Sigmoid colon (tissue), 3 donors: ENCODE measurements at regions not wholly inside any gene's neighbourhood (a gene's known extent, or its start where the extent isn't known, plus 50 kb on each side); places are given as distances from the start of the nearest gene placed in this dataset.

ENCODE experiments used
- CTCF ChIP-seq, 4 experiments: fragments of 450-650 bp in 3 of 4; fragments of 200-600 bp in 1 of 4; IDR thresholded peaks; one replicate each; pipeline ENCODE4 v1.5.1; 2016 to 2019; ENCODE audit warnings: antibody characterized with exemption in 4 of 4, mild to moderate bottlenecking in 3 of 4, moderate library complexity in 2 of 4
- POLR2A ChIP-seq, 2 donors: fragments of 450-650 bp; IDR thresholded peaks; one replicate each; pipeline ENCODE4 v1.6.1; 2016; ENCODE audit warnings: antibody characterized with exemption in 2 of 2, mild to moderate bottlenecking in 2 of 2, moderate library complexity in 2 of 2

GRCh38 chr9:105082843-105083242, 154.9 kb upstream of the ABCA1 start:
- no peak for TF ChIP-seq CTCF (IDR thresholded peaks at IDR 0.05)
- no peak for TF ChIP-seq POLR2A (IDR thresholded peaks at IDR 0.05)
